Panc1 (cell line): ENCODE measurements at regions not wholly inside any gene's neighbourhood (a gene's known extent, or its start where the extent isn't known, plus 50 kb on each side); places are given as distances from the start of the nearest gene placed in this dataset.

Experiments used
- ATAC-seq: fragments of 200-7000 bp; cut with Tn5 transposase; 2 replicates; pipeline ENCODE4 v1.9.1; 2020; ENCODE audit warnings: mild to moderate bottlenecking, moderate library complexity
- BruUV-seq: library from RNA; stranded (reverse); fragments of 400-500 nt; replicated peaks from 2 replicates; lab custom pipeline; 2021; lab: Mats Ljungman, UMichigan
- CTCF ChIA-PET: fragments of 300-600 bp; sonication (Branson Sonifier 250); formaldehyde crosslinking; loops from one replicate; lab custom pipeline; 2022; ENCODE audit warnings: antibody characterized with exemption; lab: Charles Lee
- POLR2A ChIA-PET: fragments of 300-600 bp; sonication (Branson Sonifier 250); formaldehyde crosslinking; loops from one replicate; lab custom pipeline; 2022; ENCODE audit warnings: antibody characterized with exemption; lab: Charles Lee
- DNase-seq: peaks from one replicate; pipeline ENCODE4 v3.0.0-alpha.2; 2010; ENCODE audit warnings: low read depth, low spot score
- H3K27ac ChIP-seq: 2 replicates; pipeline ENCODE4 v1.5.1; 2011; ENCODE audit warnings: mild to moderate bottlenecking, low read length, inconsistent platforms
- H3K27me3 ChIP-seq: fragments of 200-500 bp; sonication (Bioruptor generic); 2 replicates; pipeline ENCODE4 v1.6.0; 2014; ENCODE audit warnings: low read length, inconsistent platforms; ENCODE audit not compliant: control insufficient read depth, insufficient read depth
- H3K36me3 ChIP-seq: fragments of 200-500 bp; sonication (Bioruptor generic); 2 replicates; pipeline ENCODE4 v1.5.1; 2014; ENCODE audit warnings: inconsistent platforms, mild to moderate bottlenecking, low read length, moderate library complexity; ENCODE audit not compliant: control insufficient read depth, insufficient read depth
- H3K4me1 ChIP-seq: 2 replicates; pipeline ENCODE4 v1.5.1; 2011; ENCODE audit warnings: inconsistent platforms, mild to moderate bottlenecking, low read length, moderate library complexity; ENCODE audit not compliant: control insufficient read depth, insufficient read depth
- H3K4me3 ChIP-seq, 2 experiments: 2 replicates each; pipeline ENCODE4 v1.5.1; 2011 to 2012; ENCODE audit warnings: low read depth in 2 of 2, low read length in 2 of 2, mild to moderate bottlenecking in 2 of 2, inconsistent platforms in 1 of 2, moderate library complexity in 1 of 2
- H3K9me3 ChIP-seq: fragments of 200-500 bp; sonication (Bioruptor generic); 2 replicates; pipeline ENCODE4 v1.5.1; 2014; ENCODE audit warnings: low read depth, mild to moderate bottlenecking, inconsistent platforms, low read length, moderate library complexity; ENCODE audit not compliant: control insufficient read depth, insufficient read depth
- POLR2AphosphoS5 ChIP-seq: IDR thresholded peaks from 2 replicates; pipeline ENCODE4 v1.6.1; 2012; ENCODE audit warnings: mild to moderate bottlenecking, low read depth, low read length, moderate library complexity
- SIN3A ChIP-seq: IDR thresholded peaks from 2 replicates; pipeline ENCODE4 v1.6.1; 2012; ENCODE audit warnings: low read depth, mild to moderate bottlenecking, low read length, moderate library complexity, borderline replicate concordance; ENCODE audit not compliant: insufficient read depth
- TCF7L2 ChIP-seq: IDR thresholded peaks from 2 replicates; pipeline ENCODE4 v1.6.1; 2011; ENCODE audit warnings: mild to moderate bottlenecking, low read depth, low read length, inconsistent platforms
- in situ Hi-C: cut with HindIII; loops from 2 replicates; pipeline ENCODE4 v1.10.0; 2016; ENCODE audit warnings: low sequenced_read_pairs, low pct_unique_long_range_greater_than_20kb
- intact Hi-C: fragments of 100-400 bp; cut with micrococcal nuclease; formaldehyde crosslinking; loops from one replicate; pipeline ENCODE4 v1.10.0; 2022; ENCODE audit not compliant: unreplicated experiment
- TF ChIP-seq, protein P1 (sequence below), 2 experiments: IDR thresholded peaks; 2 replicates each; pipeline ENCODE4 v1.6.1; 2011 to 2012; ENCODE audit warnings: low read depth in 2 of 2, control low read depth in 1 of 2, low read length in 1 of 2, mild to moderate bottlenecking in 1 of 2, moderate library complexity in 1 of 2; ENCODE audit not compliant: insufficient read depth in 1 of 2
- TF ChIP-seq, protein P2 (sequence below): fragments of 450-650 bp; IDR thresholded peaks from 2 replicates; pipeline ENCODE4 v1.5.1; 2017; ENCODE audit warnings: mild to moderate bottlenecking

DNA sequence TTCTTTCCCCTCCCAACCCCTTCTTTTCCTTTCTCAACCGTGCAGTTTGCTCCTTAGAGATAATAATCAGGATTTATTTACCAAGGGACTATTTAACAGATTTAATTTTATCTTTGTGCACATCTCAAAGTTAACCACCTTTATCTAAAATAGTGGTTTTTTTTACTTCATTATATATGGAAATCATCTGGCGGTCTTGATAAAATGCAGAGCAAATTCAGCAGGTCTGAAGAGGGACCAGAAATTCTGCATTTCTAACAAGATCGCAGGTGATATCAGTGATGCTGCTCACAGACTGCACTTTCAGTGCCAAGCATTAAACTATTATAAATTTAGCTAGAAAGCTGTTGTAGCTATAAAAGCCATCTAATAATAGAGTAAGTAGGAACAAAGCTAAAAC, 83.4 kb upstream of the NEGR1 start:
- no peak for ATAC-seq
- no TSS peak for BruUV-seq
- Histone ChIP-seq H3K9me3 (no peaks in the 10 kb centered on the region), H3K36me3 (no peaks in the 10 kb centered on the region), H3K4me1 (no peaks in the 10 kb centered on the region), H3K27me3 (no peaks in the 10 kb centered on the region), H3K4me3 (no peak overlapping the region), H3K27ac (no peak overlapping the region)
- CTCF ChIA-PET = no interaction called here
- intact Hi-C loops (no loop called here), in situ Hi-C loops (no loop called here)
- POLR2A ChIA-PET = no interaction called here
- no peak for DNase-seq
- TF ChIP-seq, protein P1, sequence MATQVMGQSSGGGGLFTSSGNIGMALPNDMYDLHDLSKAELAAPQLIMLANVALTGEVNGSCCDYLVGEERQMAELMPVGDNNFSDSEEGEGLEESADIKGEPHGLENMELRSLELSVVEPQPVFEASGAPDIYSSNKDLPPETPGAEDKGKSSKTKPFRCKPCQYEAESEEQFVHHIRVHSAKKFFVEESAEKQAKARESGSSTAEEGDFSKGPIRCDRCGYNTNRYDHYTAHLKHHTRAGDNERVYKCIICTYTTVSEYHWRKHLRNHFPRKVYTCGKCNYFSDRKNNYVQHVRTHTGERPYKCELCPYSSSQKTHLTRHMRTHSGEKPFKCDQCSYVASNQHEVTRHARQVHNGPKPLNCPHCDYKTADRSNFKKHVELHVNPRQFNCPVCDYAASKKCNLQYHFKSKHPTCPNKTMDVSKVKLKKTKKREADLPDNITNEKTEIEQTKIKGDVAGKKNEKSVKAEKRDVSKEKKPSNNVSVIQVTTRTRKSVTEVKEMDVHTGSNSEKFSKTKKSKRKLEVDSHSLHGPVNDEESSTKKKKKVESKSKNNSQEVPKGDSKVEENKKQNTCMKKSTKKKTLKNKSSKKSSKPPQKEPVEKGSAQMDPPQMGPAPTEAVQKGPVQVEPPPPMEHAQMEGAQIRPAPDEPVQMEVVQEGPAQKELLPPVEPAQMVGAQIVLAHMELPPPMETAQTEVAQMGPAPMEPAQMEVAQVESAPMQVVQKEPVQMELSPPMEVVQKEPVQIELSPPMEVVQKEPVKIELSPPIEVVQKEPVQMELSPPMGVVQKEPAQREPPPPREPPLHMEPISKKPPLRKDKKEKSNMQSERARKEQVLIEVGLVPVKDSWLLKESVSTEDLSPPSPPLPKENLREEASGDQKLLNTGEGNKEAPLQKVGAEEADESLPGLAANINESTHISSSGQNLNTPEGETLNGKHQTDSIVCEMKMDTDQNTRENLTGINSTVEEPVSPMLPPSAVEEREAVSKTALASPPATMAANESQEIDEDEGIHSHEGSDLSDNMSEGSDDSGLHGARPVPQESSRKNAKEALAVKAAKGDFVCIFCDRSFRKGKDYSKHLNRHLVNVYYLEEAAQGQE (IDR thresholded peaks at IDR 0.05; ENCODE audit: insufficient read depth in 1 of 2, low read depth in 2 of 2, low read length in 1 of 2) = no peak
- TF ChIP-seq SIN3A = no peak
- TF ChIP-seq TCF7L2 = no peak

DNA sequence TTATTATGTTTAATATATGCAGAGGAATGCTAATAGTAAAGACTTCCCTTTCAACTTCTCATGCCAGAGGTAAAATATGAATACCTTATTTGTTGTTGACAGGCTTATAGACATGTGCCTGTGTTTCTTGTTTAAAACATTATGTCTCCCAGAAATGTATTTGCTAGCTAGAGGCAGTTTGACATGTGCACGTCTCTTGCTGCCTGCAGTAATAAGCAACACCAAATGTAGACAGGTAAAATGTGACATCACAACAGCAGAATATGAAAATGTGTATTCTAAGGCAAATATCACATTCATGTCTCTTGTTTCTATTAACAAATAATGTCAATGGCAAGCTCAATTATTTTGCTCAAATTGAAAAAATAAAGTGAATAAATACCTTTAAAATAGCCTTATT, 80.2 kb upstream of the NEGR1 start:
- Histone ChIP-seq H3K27me3 (no peaks in the 10 kb centered on the region), H3K4me1 (no peaks in the 10 kb centered on the region), H3K4me3 (no peak overlapping the region), H3K36me3 (no peaks in the 10 kb centered on the region), H3K9me3 (no peaks in the 10 kb centered on the region), H3K27ac (no peak overlapping the region)
- DNase-seq (no peak), ATAC-seq (no peak)
- in situ Hi-C loops (no loop called here), intact Hi-C loops (no loop called here)
- ChIA-PET POLR2A (no interaction called here), CTCF (no interaction called here)
- no peak for TF ChIP-seq TCF7L2
- BruUV-seq = no TSS peak

DNA sequence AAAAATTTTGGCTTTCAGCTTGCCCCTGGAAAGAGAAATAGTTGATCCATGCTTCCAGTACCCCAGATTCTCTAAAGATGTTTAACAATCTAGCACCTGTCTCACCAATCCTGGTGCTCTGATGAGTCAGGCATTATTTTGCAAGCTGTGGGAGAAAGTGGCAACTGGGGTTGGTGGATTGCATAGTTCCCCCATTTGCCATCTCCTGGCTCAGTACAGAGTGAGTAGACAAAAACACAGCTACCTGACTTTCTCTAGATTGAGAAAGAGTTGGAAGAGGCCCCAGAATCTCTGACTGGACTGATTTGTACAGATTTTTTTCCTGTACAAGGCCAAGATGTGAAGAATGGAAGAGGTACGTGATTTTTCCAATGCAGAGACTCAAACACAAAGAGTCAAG, 75.1 kb upstream of the NEGR1 start:
- H3K4me3 ChIP-seq = no peak overlapping the region
- intact Hi-C loops (no loop called here), in situ Hi-C loops (no loop called here)
- no peaks in the 10 kb centered on the region for H3K9me3 ChIP-seq
- DNase-seq = no peak
- ATAC-seq = no peak
- no peaks in the 10 kb centered on the region for H3K36me3 ChIP-seq
- no TSS peak for BruUV-seq
- H3K27ac ChIP-seq = no peak overlapping the region
- ChIA-PET CTCF (no interaction called here), POLR2A (no interaction called here)
- H3K27me3 ChIP-seq = no peaks in the 10 kb centered on the region
- H3K4me1 ChIP-seq = no peaks in the 10 kb centered on the region
- TF ChIP-seq, protein P2, sequence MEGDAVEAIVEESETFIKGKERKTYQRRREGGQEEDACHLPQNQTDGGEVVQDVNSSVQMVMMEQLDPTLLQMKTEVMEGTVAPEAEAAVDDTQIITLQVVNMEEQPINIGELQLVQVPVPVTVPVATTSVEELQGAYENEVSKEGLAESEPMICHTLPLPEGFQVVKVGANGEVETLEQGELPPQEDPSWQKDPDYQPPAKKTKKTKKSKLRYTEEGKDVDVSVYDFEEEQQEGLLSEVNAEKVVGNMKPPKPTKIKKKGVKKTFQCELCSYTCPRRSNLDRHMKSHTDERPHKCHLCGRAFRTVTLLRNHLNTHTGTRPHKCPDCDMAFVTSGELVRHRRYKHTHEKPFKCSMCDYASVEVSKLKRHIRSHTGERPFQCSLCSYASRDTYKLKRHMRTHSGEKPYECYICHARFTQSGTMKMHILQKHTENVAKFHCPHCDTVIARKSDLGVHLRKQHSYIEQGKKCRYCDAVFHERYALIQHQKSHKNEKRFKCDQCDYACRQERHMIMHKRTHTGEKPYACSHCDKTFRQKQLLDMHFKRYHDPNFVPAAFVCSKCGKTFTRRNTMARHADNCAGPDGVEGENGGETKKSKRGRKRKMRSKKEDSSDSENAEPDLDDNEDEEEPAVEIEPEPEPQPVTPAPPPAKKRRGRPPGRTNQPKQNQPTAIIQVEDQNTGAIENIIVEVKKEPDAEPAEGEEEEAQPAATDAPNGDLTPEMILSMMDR = no peak
- TF ChIP-seq, protein P1 (IDR thresholded peaks at IDR 0.05; ENCODE audit: insufficient read depth in 1 of 2, low read depth in 2 of 2, low read length in 1 of 2) = no peak
- no peak for TF ChIP-seq TCF7L2
- TF ChIP-seq POLR2AphosphoS5 = no peak
- TF ChIP-seq SIN3A = no peak
